Prostate gland (tissue), 1 donor: ENCODE measurements at regions not wholly inside any gene's neighbourhood (a gene's known extent, or its start where the extent isn't known, plus 50 kb on each side); places are given as distances from the start of the nearest gene placed in this dataset.

ENCODE experiments used
- POLR2A ChIP-seq: fragments of 450-650 bp; IDR thresholded peaks from one replicate; pipeline ENCODE4 v1.6.1; 2016; ENCODE audit warnings: antibody characterized with exemption, mild to moderate bottlenecking
- POLR2AphosphoS5 ChIP-seq: sonication (generic); formaldehyde crosslinking; IDR thresholded peaks from one replicate; pipeline ENCODE4 v1.6.1; 2017; ENCODE audit warnings: antibody characterized with exemption

DNA sequence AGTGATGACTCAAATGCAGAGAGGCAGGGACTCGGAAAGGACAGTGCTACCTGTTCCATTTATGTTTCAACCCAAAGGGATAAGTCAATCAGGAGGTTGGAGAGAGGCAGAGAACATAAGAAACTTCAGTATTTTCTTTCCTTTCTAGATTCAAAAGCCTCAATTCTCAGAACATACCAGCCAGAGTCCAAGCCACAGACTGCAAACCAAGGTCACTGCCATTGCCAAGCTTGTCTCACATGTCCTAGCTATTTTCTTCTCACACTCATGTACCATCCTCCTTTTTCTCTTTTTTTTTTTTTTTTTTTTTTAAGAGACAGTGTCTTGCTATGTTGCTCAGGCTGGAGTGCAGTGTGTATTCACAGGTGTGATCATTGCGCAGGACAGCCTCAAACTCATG lies 111.7 kb upstream of the AKIP1 start:
- no peak for TF ChIP-seq POLR2AphosphoS5
- no peak for TF ChIP-seq POLR2A
